ENCODE measurements at regions not wholly inside any gene's neighbourhood (a gene's known extent, or its start where the extent isn't known, plus 50 kb on each side); places are given as distances from the start of the nearest gene placed in this dataset.

DNA sequence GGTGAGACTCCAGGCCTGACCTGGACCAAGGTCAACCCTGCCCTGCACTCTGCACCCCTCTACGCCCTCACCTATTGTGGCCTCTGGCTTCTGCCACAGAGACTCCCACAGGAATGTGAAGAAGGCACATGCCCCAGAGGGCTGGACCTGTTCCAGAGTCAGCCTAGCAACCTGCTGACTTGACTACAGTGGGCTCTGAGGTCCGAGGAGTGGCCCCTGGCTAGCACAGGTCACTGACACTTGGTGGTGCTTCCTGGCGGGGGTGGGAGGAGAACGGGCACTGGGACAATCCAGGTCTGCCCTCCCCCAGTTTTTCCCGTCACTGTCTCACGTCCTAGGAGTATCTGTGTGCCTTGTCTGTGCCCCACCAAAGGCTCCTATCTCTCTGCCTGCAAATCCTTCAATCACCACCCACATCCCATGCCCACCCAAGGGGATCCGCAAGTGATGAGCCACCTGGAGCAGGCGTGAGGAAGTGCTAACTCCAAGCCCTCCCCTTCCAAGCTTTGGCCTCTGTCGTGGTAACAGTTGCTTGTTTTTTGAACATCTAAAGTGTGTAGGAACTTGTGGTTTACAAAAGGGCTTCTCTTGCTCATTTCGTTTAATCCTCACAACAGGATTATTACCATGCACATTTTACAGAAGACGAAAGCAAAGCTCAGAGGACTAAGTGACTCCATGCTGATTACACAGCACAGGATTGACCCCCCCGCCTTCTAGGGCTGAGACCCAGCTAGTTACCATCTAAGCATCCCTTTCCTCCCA lies 86.2 kb downstream of the MCFD2 start:
- ChIA-PET RAD21 (ENCODE audit: low non-redundant PET in 1 of 2, low total read pairs in 2 of 2, uncharacterized antibody in 2 of 2, unreplicated experiment in 2 of 2) (no interaction called here), CTCF (no interaction called here), POLR2A (no interaction called here)
- Histone ChIP-seq H3K4me1 (ENCODE audit: control insufficient read depth in 1 of 2, insufficient read depth in 2 of 2, low read length in 2 of 2) (no peaks in the 10 kb centered on the region; a peak in 1 of 4 replicates), H3K9ac (ENCODE audit: low read length) (no peak overlapping the region), H3K4me3 (replicated peaks in 1 of 2; ENCODE audit: low read depth in 1 of 2, low read length in 2 of 2) (no peak overlapping the region), H3K36me3 (ENCODE audit: control insufficient read depth in 1 of 2, insufficient read depth in 2 of 2, low read length in 2 of 2) (no peaks in the 10 kb centered on the region), H3K4me2 (ENCODE audit: low read length) (no peak overlapping the region), H2AFZ (ENCODE audit: low read depth, low read length, poor library complexity, severe bottlenecking) (no peak overlapping the region), H3K9me3 (ENCODE audit: control insufficient read depth in 1 of 2, insufficient read depth in 1 of 2, low read depth in 1 of 2, low read length in 2 of 2) (no peaks in the 10 kb centered on the region), H4K20me1 (ENCODE audit: insufficient read depth) (no peaks in the 10 kb centered on the region), H3K27me3 (ENCODE audit: insufficient read depth, low read length) (no peaks in the 10 kb centered on the region), H3K27ac (ENCODE audit: low read depth, low read length) (no peak overlapping the region), H3K9me2 (ENCODE audit: insufficient read depth) (no peaks in the 10 kb centered on the region), H3K79me2 (ENCODE audit: insufficient read depth, low read length) (no peaks in the 10 kb centered on the region)
- intact Hi-C loops (cut with micrococcal nuclease): no loop called here
- ATAC-seq (no peak), DNase-seq (ENCODE audit: low read depth, low spot score) (no peak)
- no TSS peak for BruUV-seq (replicated peaks)
- TF ChIP-seq POLR2AphosphoS5 (IDR thresholded peaks at IDR 0.05; ENCODE audit: low read depth, low read length) (no peak), CEBPB (IDR thresholded peaks at IDR 0.05; ENCODE audit: low read depth) (no peak), SIN3A (IDR thresholded peaks at IDR 0.05; ENCODE audit: low read depth) (no peak)
- TF ChIP-seq, protein P1, sequence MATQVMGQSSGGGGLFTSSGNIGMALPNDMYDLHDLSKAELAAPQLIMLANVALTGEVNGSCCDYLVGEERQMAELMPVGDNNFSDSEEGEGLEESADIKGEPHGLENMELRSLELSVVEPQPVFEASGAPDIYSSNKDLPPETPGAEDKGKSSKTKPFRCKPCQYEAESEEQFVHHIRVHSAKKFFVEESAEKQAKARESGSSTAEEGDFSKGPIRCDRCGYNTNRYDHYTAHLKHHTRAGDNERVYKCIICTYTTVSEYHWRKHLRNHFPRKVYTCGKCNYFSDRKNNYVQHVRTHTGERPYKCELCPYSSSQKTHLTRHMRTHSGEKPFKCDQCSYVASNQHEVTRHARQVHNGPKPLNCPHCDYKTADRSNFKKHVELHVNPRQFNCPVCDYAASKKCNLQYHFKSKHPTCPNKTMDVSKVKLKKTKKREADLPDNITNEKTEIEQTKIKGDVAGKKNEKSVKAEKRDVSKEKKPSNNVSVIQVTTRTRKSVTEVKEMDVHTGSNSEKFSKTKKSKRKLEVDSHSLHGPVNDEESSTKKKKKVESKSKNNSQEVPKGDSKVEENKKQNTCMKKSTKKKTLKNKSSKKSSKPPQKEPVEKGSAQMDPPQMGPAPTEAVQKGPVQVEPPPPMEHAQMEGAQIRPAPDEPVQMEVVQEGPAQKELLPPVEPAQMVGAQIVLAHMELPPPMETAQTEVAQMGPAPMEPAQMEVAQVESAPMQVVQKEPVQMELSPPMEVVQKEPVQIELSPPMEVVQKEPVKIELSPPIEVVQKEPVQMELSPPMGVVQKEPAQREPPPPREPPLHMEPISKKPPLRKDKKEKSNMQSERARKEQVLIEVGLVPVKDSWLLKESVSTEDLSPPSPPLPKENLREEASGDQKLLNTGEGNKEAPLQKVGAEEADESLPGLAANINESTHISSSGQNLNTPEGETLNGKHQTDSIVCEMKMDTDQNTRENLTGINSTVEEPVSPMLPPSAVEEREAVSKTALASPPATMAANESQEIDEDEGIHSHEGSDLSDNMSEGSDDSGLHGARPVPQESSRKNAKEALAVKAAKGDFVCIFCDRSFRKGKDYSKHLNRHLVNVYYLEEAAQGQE (IDR thresholded peaks at IDR 0.05; ENCODE audit: low read depth): no peak
